Keratinocyte (primary cell): ENCODE measurements at regions not wholly inside any gene's neighbourhood (a gene's known extent, or its start where the extent isn't known, plus 50 kb on each side); places are given as distances from the start of the nearest gene placed in this dataset.

Experiments used
- CTCF ChIP-seq, 3 experiments: IDR thresholded peaks in 1 of 3; conservative IDR thresholded peaks in 1 of 3; optimal IDR thresholded peaks in 1 of 3; 2 replicates in 2 of 3; 3 replicates in 1 of 3; pipeline versions ENCODE3 to v1.5.1; 2011; ENCODE audit warnings: low read length in 3 of 3, mild to moderate bottlenecking in 3 of 3, moderate library complexity in 2 of 3, control low read depth in 1 of 3, inconsistent platforms in 1 of 3; ENCODE audit not compliant: insufficient read depth in 2 of 3; ENCODE audit errors: extremely low read depth in 1 of 3
- EZH2 ChIP-seq: IDR thresholded peaks from one replicate; pipeline ENCODE4 v1.6.1; 2012; ENCODE audit warnings: inconsistent platforms, mild to moderate bottlenecking, low read length, moderate library complexity

DNA sequence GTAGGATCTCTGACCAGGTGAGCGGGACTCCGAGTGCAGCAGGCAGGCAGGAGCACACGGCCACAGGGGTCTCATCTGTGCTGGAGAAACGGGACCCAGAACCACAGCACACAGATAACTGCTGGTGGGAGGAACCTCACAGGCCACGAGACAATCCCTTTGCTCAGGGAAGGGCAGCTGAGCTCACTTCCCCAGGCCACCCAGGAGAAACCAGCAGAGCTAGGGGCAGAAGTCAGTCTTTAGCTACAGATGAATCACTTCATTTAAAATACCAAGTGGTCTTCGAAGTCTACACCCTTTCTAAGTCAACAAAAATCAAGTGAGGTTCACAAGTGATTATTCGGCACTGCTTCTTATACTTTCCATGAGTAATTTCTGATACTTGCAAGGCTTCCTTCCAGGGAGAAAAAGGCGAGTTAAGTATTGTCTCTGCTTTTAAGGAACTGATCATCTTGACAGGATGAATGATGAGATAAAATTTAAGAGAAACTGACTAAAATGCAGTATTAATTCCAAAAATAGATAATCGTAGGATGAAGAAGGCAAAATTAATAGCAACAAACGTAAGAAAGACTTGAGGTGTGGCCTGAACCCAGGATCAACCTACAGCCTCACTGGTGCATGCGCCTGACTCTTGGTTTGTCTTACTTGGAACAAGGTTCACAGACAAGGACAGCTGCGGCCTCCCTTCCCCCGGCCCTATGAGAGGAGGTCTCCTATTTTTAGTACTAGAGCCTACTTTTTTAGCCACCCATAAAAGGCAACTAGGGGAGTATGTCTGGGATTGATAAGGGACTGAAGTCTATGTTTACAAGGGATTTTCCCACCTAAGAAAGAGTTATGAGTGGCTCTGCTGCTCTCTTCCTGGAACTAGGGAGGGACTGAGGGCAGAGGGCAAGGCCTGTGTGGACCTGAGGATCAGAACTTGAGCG, 233.6 kb downstream of the TTLL2 start:
- TF ChIP-seq CTCF (optimal IDR thresholded peaks at IDR 0.05 in 1 of 3, IDR thresholded peaks at IDR 0.05 in 1 of 3, conservative IDR thresholded peaks at IDR 0.05 in 1 of 3; ENCODE audit: extremely low read depth in 1 of 3, insufficient read depth in 2 of 3, low read length in 3 of 3), result no peak
- TF ChIP-seq EZH2, result no peak
